GM19468 (cell line): ENCODE measurements at regions not wholly inside any gene's neighbourhood (a gene's known extent, or its start where the extent isn't known, plus 50 kb on each side); places are given as distances from the start of the nearest gene placed in this dataset.

Experiments used
- ATAC-seq: cut with Tn5 transposase; IDR thresholded peaks from one replicate; pipeline ENCODE4 v1.9.1; 2021; ENCODE audit warnings: mild to moderate bottlenecking, moderate library complexity, moderate number of reproducible peaks; ENCODE audit not compliant: unreplicated experiment; ENCODE audit errors: extremely low read depth

- no peak for ATAC-seq
These were observed 129.7 kb downstream of the GPAM start for GRCh38 chr10:112053895-112054294.

GRCh38 chr10:112054516-112054915, 129.0 kb downstream of the GPAM start:
- ATAC-seq: no peak

GRCh38 chr10:112057072-112057471, 126.5 kb downstream of the GPAM start:
- no peak for ATAC-seq

- ATAC-seq: no peak
These were observed 124.3 kb downstream of the GPAM start for GRCh38 chr10:112059220-112059619.

- ATAC-seq: no peak
These were observed 111.9 kb downstream of the GPAM start for GRCh38 chr10:112071596-112072133.

GRCh38 chr10:112078003-112078402, 105.6 kb downstream of the GPAM start:
- ATAC-seq: no peak

- no peak for ATAC-seq
These were observed 103.3 kb downstream of the GPAM start for GRCh38 chr10:112080231-112080630.

- no peak for ATAC-seq
These were observed 101.4 kb downstream of the GPAM start for GRCh38 chr10:112082120-112082519.

- no peak for ATAC-seq
These were observed 100.1 kb downstream of the GPAM start for GRCh38 chr10:112083472-112083871.

GRCh38 chr10:112087953-112088456, 95.6 kb downstream of the GPAM start:
- ATAC-seq: no peak

- no peak for ATAC-seq
These were observed 91.9 kb downstream of the GPAM start for GRCh38 chr10:112091703-112092102.

GRCh38 chr10:112092519-112092918, 91.0 kb downstream of the GPAM start:
- no peak for ATAC-seq

GRCh38 chr10:112094984-112095383, 88.6 kb downstream of the GPAM start:
- ATAC-seq: no peak

GRCh38 chr10:112095731-112096130, 87.8 kb downstream of the GPAM start:
- no peak for ATAC-seq

GRCh38 chr10:112098682-112099081, 84.9 kb downstream of the GPAM start:
- no peak for ATAC-seq
